ENCODE measurements at regions not wholly inside any gene's neighbourhood (a gene's known extent, or its start where the extent isn't known, plus 50 kb on each side); places are given as distances from the start of the nearest gene placed in this dataset.

GRCh38 chr7:52247518-52247917 lies 787.9 kb upstream of the POM121L12 start:
- no peak overlapping the region for H3K4me3 ChIP-seq (ENCODE audit: low read depth, low read length)
- POLR2A ChIA-PET = no interaction called here
- CTCF ChIA-PET = no interaction called here
- TF ChIP-seq, protein P1, sequence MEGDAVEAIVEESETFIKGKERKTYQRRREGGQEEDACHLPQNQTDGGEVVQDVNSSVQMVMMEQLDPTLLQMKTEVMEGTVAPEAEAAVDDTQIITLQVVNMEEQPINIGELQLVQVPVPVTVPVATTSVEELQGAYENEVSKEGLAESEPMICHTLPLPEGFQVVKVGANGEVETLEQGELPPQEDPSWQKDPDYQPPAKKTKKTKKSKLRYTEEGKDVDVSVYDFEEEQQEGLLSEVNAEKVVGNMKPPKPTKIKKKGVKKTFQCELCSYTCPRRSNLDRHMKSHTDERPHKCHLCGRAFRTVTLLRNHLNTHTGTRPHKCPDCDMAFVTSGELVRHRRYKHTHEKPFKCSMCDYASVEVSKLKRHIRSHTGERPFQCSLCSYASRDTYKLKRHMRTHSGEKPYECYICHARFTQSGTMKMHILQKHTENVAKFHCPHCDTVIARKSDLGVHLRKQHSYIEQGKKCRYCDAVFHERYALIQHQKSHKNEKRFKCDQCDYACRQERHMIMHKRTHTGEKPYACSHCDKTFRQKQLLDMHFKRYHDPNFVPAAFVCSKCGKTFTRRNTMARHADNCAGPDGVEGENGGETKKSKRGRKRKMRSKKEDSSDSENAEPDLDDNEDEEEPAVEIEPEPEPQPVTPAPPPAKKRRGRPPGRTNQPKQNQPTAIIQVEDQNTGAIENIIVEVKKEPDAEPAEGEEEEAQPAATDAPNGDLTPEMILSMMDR (IDR thresholded peaks at IDR 0.05; ENCODE audit: insufficient read depth, low read length, missing control alignments) = no peak
- DNase-seq (ENCODE audit: low read depth, low spot score) = no peak

DNA sequence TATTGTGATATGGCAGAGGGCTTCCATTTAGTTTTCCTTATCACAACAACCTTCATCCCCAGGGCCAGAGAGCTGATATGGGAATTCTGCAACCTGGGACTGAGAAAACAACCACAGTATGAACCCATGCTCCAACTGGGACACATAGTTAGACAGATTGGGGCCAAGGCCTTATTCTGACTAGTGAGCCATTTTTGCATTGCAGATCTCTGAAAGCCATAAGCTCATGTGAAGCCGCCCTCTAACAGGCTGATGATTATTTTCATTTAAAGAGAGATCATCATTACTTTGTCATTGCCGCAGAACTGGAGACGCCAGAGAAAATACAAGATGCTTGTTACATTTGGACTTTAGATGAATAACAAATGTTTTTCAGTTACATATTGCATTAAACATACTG lies 791.7 kb upstream of the POM121L12 start:
- DNase-seq (ENCODE audit: low read depth, low spot score) = no peak
- ChIA-PET CTCF (no interaction called here), POLR2A (no interaction called here)
- H3K4me3 ChIP-seq (ENCODE audit: low read depth, low read length) = no peak overlapping the region
- TF ChIP-seq, protein P1 (IDR thresholded peaks at IDR 0.05; ENCODE audit: insufficient read depth, low read length, missing control alignments) = no peak

GRCh38 chr7:52233248-52233647 lies 802.2 kb upstream of the POM121L12 start:
- no peak for DNase-seq (ENCODE audit: low read depth, low spot score)
- TF ChIP-seq, protein P1 (IDR thresholded peaks at IDR 0.05; ENCODE audit: insufficient read depth, low read length, missing control alignments) = no peak
- ChIA-PET POLR2A (no interaction called here), CTCF (no interaction called here)
- H3K4me3 ChIP-seq (ENCODE audit: low read depth, low read length) = no peak overlapping the region

- POLR2A ChIA-PET = no interaction called here
- TF ChIP-seq, protein P1 (IDR thresholded peaks at IDR 0.05; ENCODE audit: insufficient read depth, low read length, missing control alignments) = no peak
- CTCF ChIA-PET = no interaction called here
- DNase-seq (ENCODE audit: low read depth, low spot score) = no peak
- H3K4me3 ChIP-seq (ENCODE audit: low read depth, low read length) = no peak overlapping the region
Observed at GRCh38 chr7:52211930-52212329, 823.5 kb upstream of the POM121L12 start.

DNA sequence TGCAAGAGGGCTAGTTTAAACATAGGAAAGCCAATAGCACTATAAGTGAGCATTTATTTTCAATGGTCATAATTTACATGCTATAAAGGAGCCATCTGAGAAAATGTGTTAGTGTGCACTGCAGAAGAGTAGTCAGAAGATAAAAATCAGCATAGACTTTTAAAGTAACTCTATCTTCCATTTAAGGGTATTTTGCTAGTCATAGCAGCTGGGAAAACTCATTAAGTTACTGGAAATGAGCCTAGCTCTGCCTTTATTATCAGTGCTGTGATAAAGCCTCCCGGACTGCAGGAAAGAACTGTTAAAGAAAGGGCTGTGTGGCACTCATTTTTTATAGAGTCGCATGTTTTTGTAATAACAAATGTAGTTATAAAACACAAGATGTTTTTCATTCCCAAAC lies 825.8 kb upstream of the POM121L12 start:
- ChIA-PET CTCF (no interaction called here), POLR2A (no interaction called here)
- H3K4me3 ChIP-seq (ENCODE audit: low read depth, low read length) = no peak overlapping the region
- TF ChIP-seq, protein P1 (IDR thresholded peaks at IDR 0.05; ENCODE audit: insufficient read depth, low read length, missing control alignments) = no peak
- no peak for DNase-seq (ENCODE audit: low read depth, low spot score)

DNA sequence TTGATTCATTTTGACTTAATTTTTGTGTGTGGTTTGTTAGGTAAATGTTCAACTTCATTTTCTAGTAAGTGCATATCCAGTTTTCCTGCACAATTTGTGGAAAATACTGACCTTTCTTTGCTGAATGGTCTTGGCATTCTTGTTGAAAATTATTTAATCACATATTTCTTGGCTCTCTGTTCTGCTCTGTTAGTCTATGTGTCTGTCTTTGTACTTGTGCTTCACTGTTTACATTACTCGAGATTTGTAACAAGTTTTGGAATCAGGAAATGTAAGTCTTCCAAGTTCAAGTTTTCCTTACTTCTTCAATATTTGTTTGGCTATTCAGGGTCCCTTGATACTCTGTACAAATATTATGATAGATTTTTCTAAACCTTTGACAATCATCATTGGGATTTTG lies 838.2 kb upstream of the POM121L12 start:
- ChIA-PET CTCF (no interaction called here), POLR2A (no interaction called here)
- TF ChIP-seq, protein P1 (IDR thresholded peaks at IDR 0.05; ENCODE audit: insufficient read depth, low read length, missing control alignments) = no peak
- no peak overlapping the region for H3K4me3 ChIP-seq (ENCODE audit: low read depth, low read length)
- no peak for DNase-seq (ENCODE audit: low read depth, low spot score)
